Renal cortex interstitium (tissue), 11 donors: ENCODE measurements at regions not wholly inside any gene's neighbourhood (a gene's known extent, or its start where the extent isn't known, plus 50 kb on each side); places are given as distances from the start of the nearest gene placed in this dataset.

Experiments
- DNase-seq, 11 donors: peaks; one replicate each; pipeline ENCODE4 v3.0.0-alpha.2; 2013; ENCODE audit warnings: low read depth in 9 of 11, low spot score in 4 of 11; ENCODE audit errors: extremely low read depth in 1 of 11

DNA sequence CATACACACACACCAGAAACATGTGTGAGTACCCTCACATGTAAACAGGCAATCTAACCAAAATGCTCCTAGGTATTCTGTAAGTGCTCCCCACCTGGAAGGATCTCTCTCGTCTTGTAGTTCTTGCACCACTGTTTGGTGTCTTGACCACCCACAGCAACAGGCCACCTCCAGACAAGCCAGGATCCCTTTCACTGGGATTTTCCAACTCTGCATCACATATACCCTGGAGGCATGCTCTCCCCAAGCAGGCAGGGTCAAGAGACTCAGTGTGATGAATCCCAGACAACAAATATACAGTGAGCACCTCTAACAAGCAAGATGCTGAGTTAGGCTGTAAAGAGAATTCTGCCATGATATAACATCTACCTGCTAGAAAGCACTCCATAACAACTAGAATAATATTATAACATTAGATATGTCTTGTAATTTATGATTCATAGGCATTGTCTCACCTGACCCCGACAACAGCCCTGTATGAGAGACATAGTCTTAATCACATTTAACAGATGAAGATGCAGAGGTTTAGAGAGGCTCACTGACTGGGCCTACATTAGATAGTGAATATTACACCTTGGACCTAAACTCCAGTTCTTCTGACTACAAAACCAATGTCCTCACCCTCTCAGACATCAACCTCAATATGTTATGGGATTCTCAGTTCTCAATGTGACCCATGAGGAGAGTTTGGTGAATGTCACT, 76.5 kb upstream of the BCL6 start:
- DNase-seq, result no peak

DNA sequence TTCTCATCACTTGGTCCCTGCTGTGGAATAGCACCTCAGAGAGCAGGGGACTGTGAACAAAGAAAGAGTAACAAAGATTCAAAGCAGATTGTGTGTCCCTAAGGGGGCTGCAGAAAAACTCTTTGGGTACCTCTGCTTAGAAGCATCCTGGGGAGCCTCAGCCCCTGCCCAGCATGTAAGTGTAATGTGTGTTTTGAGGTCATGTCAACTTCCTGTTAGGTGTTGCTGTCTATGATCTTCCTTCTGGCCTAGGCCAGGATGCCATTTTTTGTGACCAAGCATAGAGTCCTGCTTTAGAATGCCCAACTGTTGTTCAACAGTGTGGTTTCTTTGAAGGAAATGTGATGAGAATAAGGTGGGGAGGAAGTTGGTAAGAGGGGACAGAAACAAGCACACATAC, 77.1 kb upstream of the BCL6 start:
- no peak for DNase-seq

DNA sequence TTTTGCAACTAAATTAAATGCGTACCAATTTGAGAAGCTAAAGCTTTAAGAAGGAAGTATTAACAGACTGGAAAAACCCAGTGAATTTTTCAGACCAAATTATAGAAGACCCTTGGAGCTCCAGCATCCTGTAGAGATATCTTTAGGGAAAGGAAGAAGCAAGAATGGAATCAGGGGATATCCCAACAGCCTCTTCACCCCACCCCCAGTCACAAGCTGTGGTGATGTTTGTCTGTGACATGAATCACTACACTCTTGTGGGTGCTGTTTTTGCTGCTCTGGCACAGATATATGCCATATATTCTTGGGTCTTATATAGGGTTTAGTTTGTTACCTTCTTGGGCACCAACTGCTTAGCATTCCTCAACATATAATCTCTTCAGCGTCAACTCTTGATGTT, 78.5 kb upstream of the BCL6 start:
- no peak for DNase-seq

DNA sequence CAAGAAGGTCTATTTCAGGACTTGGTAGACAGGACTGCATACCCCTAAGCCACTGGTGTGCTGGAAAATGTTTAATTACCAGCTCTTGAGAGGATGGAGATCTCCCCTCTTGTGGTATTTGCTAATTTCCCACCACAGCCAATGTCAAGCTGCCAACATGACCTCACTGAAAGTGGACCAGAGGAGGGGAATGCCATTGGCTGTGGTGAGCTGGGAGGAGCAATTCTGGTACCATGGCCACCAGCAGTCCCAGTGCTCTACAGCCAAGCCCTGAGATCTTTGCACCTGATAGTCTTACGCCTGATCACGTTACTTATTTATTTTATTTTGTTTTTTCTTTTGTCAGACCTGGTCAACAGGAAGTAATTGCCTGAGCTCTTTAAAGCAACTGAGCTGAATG, 82.5 kb upstream of the BCL6 start:
- no peak for DNase-seq

DNA sequence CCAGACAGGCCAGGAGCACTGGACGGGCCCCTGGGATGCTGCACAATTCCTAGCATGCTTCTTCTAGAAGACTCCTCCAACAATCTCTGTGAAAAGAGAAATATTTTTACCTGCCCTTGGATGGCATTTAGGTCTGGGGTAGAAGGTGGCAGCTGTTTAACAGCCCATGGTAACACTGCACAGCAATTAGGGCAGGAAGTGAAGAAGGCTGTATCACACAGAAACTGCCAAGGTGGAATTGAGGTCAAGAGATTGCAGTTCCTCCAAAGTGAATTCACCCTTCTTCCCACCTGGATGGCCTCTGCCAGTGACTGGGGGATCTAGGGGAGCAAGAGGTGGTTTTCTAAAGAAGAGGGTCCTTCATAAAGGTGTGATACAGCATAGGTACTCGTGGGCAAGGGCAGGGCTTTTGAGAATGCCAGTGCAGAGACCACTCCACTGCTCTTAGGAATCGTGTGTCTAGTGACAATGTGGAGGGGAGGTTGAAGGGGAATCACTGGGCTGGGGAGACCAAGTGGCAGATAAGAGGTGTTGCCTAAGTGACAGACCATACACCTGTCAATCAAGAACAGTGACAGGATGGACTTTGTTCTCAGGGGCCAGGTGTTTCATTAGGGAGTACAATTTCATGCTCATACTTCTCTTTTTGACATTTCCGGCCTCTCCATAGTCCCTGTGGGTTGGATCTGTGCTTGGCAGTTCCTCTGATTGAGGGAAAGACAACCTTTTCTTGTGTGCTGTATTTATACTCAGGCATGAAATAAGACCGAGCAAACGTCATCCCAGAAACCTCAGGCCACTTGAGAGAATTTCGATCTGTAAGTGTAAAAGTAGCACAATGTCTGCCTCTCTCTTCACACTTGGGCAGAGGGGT, 83.5 kb upstream of the BCL6 start:
- DNase-seq, result no peak

DNA sequence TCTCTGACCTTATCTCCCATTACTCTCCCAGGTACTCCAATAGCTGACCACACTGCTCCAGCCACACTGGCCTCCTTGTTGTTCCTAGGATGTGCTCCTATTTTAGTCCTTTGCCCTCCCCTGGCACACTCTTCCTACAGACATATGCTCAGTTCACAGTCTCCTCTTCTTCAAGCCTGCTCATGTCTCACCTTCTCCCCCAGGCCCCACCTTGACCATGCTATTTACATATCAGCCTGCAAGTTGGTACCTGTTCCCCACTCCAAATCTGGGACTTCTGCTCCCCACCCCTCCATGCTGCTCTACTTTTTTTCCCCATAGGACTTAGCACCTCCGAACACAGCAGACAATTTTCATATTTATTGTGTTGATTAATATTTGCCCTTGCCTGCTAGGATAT, 84.9 kb upstream of the BCL6 start:
- no peak for DNase-seq

DNA sequence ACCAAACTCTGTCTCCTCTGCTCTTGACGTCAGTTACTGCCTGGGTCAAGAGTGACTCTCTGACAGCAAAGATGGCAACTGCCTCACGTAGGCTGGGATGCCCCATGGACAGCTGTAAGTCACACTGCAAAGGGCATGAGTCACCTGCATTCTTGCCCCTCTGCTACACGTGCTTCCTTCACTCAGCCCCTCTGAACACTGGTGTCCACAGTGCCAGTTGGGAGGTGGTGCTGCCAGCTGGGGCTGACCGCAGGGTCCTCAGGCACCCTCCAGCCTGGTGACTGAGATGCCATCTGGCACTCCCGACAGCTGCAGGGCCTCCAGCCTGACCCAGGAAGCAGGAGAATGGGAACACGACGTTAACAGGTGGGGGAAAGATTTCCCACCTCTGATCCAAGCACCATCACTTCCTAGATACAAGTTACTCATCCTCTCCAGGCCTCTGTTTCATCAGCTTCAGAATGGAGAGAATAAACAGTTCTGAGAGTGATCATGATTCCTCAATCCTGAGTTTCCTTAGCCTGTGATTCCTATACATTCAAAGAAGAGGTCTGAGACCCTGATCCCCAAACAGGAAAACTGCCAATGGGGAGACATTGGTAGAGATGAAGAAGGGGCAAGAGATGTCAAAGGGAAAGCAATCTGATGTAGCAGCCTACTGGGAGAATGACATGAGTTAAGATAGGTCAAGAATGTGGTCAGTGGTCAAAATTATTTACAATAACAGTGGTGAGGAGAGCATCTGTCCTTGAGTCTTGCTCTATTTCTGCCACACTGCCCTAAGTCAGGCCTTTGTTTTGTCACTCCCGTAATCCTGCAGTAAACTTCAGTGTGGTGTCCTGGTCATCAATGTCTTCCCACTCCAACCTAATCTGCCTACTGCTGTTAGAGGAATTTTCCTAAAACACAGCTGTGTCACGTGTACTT, 86.1 kb upstream of the BCL6 start:
- DNase-seq, result no peak

DNA sequence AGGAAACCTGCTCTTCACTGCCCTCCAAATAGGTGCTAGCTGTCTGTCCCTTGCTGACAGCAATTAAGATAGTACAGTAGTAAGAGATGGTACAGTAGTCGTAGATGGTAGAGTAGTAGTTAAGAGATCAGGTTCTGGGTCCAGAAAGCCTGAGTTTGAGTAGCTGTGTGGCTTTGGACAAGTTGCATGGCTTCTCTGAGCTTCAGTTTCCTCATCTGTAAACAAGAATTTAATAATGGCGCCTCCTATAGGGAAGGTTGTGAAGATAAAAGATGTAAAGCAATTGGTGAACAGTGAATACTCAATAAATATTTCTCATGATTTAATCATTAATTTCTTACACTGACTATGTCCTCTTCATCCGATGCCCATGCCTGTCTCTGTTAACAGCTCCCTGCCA, 86.9 kb upstream of the BCL6 start:
- DNase-seq, result no peak

DNA sequence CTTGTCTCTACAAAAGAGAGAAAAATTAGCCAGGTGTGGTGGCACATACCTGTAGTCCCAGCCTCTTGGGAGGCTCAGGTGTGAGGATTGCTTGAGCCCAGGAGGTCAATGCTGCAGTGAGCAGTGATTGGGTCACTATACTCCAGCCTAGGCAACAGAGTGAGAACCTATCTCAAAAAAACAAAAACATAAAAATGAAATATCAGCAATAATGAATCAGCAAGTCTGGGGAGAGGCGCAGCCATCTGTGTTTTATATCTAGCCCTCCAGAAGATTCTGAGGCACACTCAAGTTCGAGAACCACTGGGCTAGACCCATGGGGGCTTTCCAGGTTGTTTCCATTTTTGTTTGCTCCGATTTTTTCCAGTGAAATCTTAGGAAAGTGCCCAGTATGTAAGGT, 88.1 kb upstream of the BCL6 start:
- DNase-seq, result no peak

DNA sequence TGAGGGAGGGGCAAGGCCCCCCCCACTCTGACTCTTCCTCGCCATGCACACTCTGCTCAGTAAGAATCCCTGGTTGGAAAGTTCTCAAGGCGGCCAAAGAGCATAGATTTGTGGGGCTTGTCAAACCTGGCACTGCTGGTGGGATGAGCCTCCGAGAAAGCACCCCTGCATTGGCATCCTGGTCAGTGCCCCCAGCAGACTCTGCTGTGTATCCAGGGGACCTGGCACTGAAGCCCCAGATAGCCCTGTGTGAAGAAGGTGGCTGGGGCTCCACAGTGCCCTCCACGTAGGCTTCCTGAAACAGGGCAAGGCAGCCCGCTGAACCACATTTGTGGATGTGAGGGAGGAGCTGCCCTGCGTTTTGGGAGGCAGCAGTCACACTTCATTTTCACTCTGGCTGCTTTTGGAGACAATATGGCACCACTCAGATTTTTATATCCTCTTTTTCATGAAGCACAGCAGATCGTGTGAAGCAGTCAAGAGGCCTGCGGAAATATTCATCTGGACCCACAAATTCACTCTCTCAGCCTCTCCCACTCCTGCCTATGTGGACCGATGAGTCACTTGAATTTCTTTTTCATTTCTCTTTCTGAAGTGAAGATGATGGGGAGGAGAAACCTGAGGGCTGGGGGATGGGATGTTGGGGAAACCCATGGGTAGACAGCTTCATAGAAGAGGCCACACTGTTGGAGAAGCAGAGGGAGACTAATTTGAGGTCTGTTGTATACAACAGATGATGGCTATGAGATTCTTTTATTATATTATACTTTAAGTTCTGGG, 88.7 kb upstream of the BCL6 start:
- no peak for DNase-seq

DNA sequence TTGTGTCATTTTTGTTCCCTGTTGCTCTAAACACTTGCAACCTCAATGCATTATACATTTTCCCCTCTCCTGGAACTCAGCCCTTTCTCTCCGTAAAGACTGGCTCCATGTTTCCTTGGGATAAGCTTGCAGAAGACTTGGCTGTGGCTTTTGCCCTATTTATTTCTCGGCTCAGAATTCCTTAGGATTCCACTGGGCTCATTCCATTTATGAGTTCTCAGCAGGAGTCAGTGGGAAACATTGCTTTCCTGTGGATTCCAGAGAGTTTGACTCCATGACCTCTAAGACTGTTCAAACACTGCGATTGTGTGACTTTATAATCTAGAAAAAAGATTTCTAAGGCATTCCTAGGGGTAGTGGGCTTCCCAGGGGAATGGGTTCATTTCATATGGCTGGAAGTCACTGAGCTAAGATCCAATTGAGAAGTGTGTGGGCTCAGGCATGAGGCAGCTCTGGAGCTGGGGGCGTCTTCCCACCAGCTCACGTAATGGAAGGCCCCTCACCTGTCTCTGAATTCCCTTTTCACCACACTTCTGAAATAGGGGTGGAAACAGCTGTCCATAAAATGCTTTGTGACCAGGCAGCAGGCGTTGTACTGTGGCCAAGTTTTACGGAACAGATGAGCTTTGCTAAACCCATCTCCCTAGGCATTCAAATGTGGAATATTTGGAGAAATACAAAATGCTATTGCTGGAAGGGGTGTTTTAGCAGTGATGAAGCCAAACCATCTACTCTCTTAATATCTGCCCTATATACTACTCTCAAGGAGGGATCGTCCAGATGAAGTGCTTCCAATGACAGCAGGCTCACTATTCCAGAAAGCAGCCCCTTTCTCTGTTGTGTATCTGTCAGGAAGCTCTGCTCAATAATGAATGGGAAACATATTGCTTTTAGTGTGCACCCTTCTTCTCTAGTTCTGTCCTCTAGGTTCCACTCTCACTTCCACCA, 91.8 kb upstream of the BCL6 start:
- DNase-seq, result no peak

DNA sequence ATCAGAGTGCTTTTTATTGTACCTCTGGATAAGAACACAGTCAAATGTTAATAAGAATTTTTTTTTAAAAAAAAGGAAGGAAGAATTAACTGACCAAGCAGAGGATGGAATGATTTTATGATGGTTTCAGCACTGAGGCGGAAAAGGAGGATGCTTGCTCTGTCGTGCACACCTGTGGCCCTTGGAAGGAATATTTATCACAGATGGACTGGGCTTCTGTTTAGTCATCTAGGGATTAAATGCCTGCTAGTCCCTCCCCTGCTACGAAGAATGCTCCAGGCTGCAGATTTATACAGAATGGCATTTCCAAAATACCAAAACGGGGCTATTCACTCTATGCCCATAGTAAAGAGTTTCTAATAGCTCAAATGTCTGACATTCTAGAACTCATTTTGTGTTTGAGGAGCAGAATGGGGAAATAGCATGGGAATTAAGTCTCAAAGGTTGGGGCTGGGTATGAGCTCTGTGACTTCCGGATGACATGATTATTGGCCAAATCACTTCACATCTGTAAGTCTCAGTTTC, 92.8 kb upstream of the BCL6 start:
- no peak for DNase-seq

DNA sequence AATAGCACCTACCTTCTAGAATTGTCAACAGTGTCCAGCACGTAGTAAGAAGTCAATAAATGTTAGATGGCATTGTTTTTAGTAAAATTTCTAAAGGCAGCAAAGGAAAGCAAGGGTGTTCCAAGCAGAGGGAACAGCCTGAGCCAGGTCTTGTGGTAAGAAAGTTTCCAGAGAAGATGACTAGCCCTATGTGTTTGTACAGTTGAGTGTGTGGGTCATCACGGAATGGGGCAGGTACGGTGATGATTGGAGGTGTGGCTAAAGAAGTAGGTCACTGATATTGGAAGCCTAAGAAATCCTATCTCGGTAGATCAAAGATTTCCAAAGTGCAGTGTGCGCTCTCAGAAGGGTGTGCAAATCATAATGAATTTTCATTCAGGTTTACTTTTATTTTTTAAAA, 94.2 kb upstream of the BCL6 start:
- no peak for DNase-seq

DNA sequence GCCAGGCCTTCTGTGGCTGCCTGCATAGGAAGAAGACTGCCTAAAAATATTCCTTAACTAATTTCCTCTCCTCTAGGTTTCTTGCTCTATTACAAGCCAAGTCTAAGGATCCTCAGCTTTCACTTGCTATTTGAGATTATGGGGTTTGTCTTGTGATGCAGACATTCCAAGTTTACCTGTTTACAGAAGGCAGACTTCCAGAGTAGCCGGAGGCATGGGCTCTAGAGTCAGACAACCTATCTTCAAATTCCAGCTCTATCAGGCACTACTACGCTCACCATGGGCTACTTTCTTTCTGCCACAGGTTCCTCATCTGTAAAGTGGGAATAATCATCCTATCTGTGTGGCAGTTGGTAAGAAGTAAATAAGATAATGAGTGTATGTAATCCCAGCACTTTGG, 95.6 kb upstream of the BCL6 start:
- DNase-seq, result no peak

DNA sequence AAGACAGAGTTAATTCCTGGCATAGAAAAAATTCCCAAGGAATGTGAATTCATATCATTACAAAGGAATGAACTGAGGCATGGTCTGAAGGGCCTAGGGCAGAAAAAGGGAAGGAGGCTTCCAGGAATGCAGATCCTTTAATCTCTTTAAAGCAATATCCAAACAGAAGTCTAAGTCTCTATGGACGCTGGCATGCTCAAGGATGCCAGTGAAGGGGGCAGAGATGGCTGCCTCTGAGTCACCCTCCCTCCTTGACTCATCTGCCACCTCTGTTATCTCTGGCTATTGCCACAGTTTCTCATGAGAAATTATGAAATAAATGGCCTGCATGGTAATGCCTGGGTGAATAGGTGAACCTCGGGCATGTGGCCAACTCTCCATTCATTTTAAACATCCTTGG, 96.3 kb upstream of the BCL6 start:
- no peak for DNase-seq

DNA sequence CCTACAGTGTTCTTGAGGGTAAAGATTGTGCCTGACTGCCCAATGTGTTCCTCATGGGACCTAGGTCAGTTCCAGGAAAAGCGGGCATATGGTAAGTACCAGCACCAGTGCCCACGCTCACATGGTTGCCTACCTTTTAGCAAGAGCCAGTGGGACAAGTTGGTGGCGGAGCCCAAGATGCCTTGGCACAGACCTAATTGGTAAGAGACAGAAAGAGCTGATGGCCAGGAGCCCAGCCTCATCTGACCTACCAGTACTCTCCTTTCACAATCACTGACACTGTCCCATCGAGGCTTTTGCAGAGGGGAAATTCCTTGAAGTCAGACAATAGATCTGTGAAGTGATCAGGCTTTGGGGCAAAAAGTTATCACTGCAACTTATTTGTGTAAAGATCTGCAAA, 98.4 kb upstream of the BCL6 start:
- no peak for DNase-seq

DNA sequence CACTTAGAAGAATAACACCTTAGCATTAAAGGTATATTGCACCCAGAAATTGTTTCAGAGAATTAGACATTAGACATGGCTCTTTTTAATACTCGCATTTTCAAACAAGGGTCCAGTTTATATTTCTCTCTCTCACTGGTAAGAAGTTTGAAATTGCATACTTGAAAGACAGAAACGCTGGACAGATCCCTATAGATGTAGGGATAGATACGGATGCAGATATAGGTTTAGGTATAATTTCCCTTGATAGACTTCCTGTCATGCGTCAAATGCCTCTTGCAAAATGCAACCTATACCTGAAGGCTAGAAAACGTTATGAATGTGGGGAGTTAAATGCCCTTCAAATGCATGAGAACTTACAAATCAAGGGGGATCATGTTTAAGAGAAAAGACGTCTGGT, 99.4 kb upstream of the BCL6 start:
- DNase-seq, result peak in 1 of 11 donors; percentile 3

DNA sequence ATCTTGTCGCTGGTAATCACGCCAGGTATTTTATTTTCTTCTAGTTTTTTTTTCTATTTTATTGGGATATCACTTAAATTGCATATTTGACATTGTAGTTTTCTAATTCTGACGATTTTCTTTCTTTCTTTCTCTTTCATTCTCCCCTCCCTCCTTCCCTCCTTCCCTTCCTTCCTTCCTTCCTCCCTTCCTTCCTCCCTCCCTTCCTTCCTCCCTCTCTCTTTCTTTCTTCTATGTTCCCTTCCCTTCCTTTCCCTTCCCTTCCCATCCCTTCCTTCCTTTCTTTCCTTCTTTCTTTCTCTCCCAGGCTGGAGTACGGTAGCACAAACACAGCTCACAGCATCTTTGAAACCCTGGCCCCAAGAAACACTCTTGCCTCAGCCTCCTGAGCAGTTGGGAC, 100.6 kb upstream of the BCL6 start:
- DNase-seq, result no peak
